Suprapubic skin (tissue), 4 donors: ENCODE measurements at regions not wholly inside any gene's neighbourhood (a gene's known extent, or its start where the extent isn't known, plus 50 kb on each side); places are given as distances from the start of the nearest gene placed in this dataset.

ENCODE experiments used
- CTCF ChIP-seq, 2 donors: fragments of 200-600 bp in 1 of 2; fragments of 450-650 bp in 1 of 2; sonication (generic) in 1 of 2; IDR thresholded peaks; one replicate each; pipeline ENCODE4 v1.5.1; 2016 to 2019; ENCODE audit warnings: antibody characterized with exemption in 2 of 2, mild to moderate bottlenecking in 1 of 2, moderate library complexity in 1 of 2
- POLR2A ChIP-seq, 2 donors: fragments of 450-650 bp; IDR thresholded peaks; one replicate each; pipeline ENCODE4 v1.6.1; 2017; ENCODE audit warnings: antibody characterized with exemption in 2 of 2, mild to moderate bottlenecking in 2 of 2, moderate library complexity in 2 of 2
- POLR2AphosphoS5 ChIP-seq, 3 donors: sonication (generic); formaldehyde crosslinking; IDR thresholded peaks; one replicate each; pipeline ENCODE4 v1.6.1; 2017; ENCODE audit warnings: antibody characterized with exemption in 3 of 3

DNA sequence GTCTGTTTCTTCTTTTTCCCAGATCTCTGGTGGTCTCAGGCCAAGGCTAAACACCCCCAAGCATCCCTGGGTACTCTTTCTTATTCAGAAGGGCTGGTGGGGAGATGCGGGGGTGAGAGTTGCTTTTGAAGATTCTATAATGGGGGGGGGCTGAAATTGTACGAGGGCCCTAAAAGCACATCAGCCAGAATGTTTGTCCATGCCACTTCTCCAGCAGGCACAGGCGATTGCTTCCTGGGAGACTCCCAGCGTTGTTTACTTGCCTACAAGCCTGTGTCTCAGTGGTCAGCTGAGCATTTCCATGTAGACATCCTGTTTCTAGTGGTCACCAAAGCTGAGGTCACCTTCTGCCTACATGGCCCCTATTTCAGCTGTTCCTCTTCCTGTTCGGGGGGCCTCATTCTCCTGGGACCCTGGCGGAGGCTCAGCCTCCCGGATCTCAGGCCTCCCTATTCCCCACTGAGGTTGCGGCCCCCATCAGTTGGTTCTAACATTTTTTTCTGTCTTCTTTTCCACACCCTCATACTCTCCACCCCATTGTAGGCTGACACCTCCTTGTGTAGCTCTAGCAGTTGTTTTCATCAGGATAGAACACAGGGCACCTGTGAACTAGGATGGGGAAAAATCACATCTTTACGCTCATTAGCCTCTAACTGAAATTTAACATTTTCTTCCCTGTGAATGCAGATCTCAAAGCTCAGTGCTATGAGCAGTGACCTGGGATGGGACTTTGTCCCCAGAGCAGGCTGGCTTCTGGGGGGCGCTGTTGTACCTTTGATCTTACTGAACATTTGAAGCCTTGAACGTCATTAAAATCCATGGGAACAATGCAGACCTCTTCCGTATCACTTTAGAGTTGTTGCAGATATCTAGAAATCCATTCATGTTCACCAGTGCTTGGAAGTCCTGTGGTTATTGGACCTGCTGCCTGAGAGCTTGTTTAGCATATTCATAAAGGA is 286.5 kb downstream of the GLRX3 start:
- TF ChIP-seq CTCF (IDR thresholded peaks at IDR 0.05) (no peak), POLR2A (IDR thresholded peaks at IDR 0.05) (no peak), POLR2AphosphoS5 (IDR thresholded peaks at IDR 0.05) (no peak)
